Naive thymus-derived CD4-positive, alpha-beta T cell (primary cell): ENCODE measurements at regions not wholly inside any gene's neighbourhood (a gene's known extent, or its start where the extent isn't known, plus 50 kb on each side); places are given as distances from the start of the nearest gene placed in this dataset.

Source experiments
- ATAC-seq: fragments of 150-1000 bp; cut with Tn5 transposase; 2 replicates; pipeline ENCODE4 v1.10.0; 2021; ENCODE audit warnings: mild to moderate bottlenecking, moderate library complexity
- CTCF ChIA-PET: fragments of 350-600 bp; sonication (Branson Sonifier 250); formaldehyde crosslinking; loops from one replicate; lab custom pipeline; 2021; ENCODE audit warnings: antibody characterized with exemption; lab: Charles Lee
- POLR2A ChIA-PET: fragments of 350-600 bp; sonication (Branson Sonifier 250); formaldehyde crosslinking; loops from one replicate; lab custom pipeline; 2021; ENCODE audit warnings: antibody characterized with exemption, inconsistent platforms; lab: Charles Lee
- DNase-seq, 9 donors: peaks; one replicate each; pipeline versions ENCODE4 v3.0.0 to v3.0.0-alpha.2; 2020 to 2022; ENCODE audit warnings: mixed read lengths in 1 of 9
- H3K27ac ChIP-seq: one replicate; pipeline ENCODE4 v1.7.0; 2013; ENCODE audit warnings: mild to moderate bottlenecking, low read depth, low read length, moderate library complexity
- H3K27me3 ChIP-seq, 2 donors: one replicate each; pipeline ENCODE4 v1.7.0; 2013; ENCODE audit warnings: low read length in 2 of 2, mild to moderate bottlenecking in 2 of 2, moderate library complexity in 2 of 2; ENCODE audit not compliant: control insufficient read depth in 2 of 2, insufficient read depth in 2 of 2
- H3K36me3 ChIP-seq, 3 experiments: 1 replicate in 2 of 3; 2 replicates in 1 of 3; pipeline ENCODE4 v1.7.0; 2013; ENCODE audit warnings: low read length in 3 of 3, mild to moderate bottlenecking in 3 of 3, moderate library complexity in 1 of 3; ENCODE audit not compliant: insufficient read depth in 3 of 3, control insufficient read depth in 2 of 3
- H3K4me1 ChIP-seq, 2 donors: one replicate each; pipeline ENCODE4 v1.7.0; 2013; ENCODE audit warnings: low read length in 2 of 2, mild to moderate bottlenecking in 2 of 2, moderate library complexity in 1 of 2; ENCODE audit not compliant: control insufficient read depth in 2 of 2, insufficient read depth in 2 of 2
- H3K4me3 ChIP-seq: 2 replicates; pipeline ENCODE4 v1.7.0; 2013; ENCODE audit warnings: mild to moderate bottlenecking, low read length
- H3K9me3 ChIP-seq, 3 experiments: 1 replicate in 2 of 3; 2 replicates in 1 of 3; pipeline ENCODE4 v1.7.0; 2013; ENCODE audit warnings: low read length in 3 of 3; ENCODE audit not compliant: control insufficient read depth in 2 of 3
- H3K27ac Mint-ChIP-seq, 9 donors: one replicate each; pipeline ENCODE4 v1.8.0; 2020 to 2022; ENCODE audit warnings: mixed read lengths in 9 of 9, mild to moderate bottlenecking in 8 of 9, moderate library complexity in 5 of 9, inconsistent platforms in 2 of 9
- H3K27me3 Mint-ChIP-seq, 5 donors: one replicate each; pipeline ENCODE4 v1.8.0; 2021 to 2022; ENCODE audit warnings: mixed read lengths in 5 of 5, mild to moderate bottlenecking in 1 of 5
- H3K36me3 Mint-ChIP-seq, 5 donors: one replicate each; pipeline ENCODE4 v1.8.0; 2020 to 2022; ENCODE audit warnings: mixed read lengths in 5 of 5, mild to moderate bottlenecking in 3 of 5, inconsistent platforms in 1 of 5
- H3K4me1 Mint-ChIP-seq, 7 donors: one replicate each; pipeline ENCODE4 v1.8.0; 2020 to 2022; ENCODE audit warnings: mixed read lengths in 7 of 7, mild to moderate bottlenecking in 3 of 7, inconsistent platforms in 1 of 7
- H3K4me3 Mint-ChIP-seq, 10 donors: one replicate each; pipeline ENCODE4 v1.8.0; 2020 to 2022; ENCODE audit warnings: mild to moderate bottlenecking in 10 of 10, mixed read lengths in 10 of 10, moderate library complexity in 6 of 10, inconsistent platforms in 2 of 10
- H3K9me3 Mint-ChIP-seq, 11 donors: one replicate each; pipeline ENCODE4 v1.8.0; 2020 to 2022; ENCODE audit warnings: mixed read lengths in 11 of 11, mild to moderate bottlenecking in 4 of 11, inconsistent platforms in 1 of 11, moderate library complexity in 1 of 11
- intact Hi-C, 2 donors: fragments of 100-400 bp; cut with micrococcal nuclease; formaldehyde crosslinking; loops; one replicate each; pipeline ENCODE4 v1.15.1; 2023

- Histone ChIP-seq H3K27ac (no peak overlapping the region), H3K4me1 (peaks cover 0 to 10% of the 10 kb centered on the region in 2 donors), H3K27me3 (no peaks in the 10 kb centered on the region), H3K36me3 (no peaks in the 10 kb centered on the region), H3K9me3 (no peaks in the 10 kb centered on the region), H3K4me3 (no peak overlapping the region)
- DNase-seq (no peak), ATAC-seq (no peak)
- Mint-ChIP-seq H3K4me1 (no peaks in the 10 kb centered on the region), H3K27ac (no peak overlapping the region), H3K36me3 (no peaks in the 10 kb centered on the region), H3K4me3 (no peak overlapping the region), H3K27me3 (no peaks in the 10 kb centered on the region), H3K9me3 (peaks cover 0 to 9% (median 6%) of the 10 kb centered on the region in 11 donors)
- ChIA-PET POLR2A (no interaction called here), CTCF (no interaction called here)
- intact Hi-C loops = no loop called here
These were observed 258.2 kb downstream of the CHRM3 start for GRCh38 chr1:239644604-239645003.

GRCh38 chr1:239647045-239647444, 260.7 kb downstream of the CHRM3 start:
- Histone ChIP-seq H3K27me3 (no peaks in the 10 kb centered on the region), H3K36me3 (no peaks in the 10 kb centered on the region), H3K27ac (no peak overlapping the region), H3K4me3 (no peak overlapping the region), H3K9me3 (no peaks in the 10 kb centered on the region), H3K4me1 (peaks cover 0 to 10% of the 10 kb centered on the region in 2 donors)
- no peaks in the 10 kb centered on the region for H3K36me3 Mint-ChIP-seq
- peaks cover 0 to 2% (median 0%) of the 10 kb centered on the region in 7 donors for H3K4me1 Mint-ChIP-seq
- H3K27me3 Mint-ChIP-seq = no peaks in the 10 kb centered on the region
- POLR2A ChIA-PET = no interaction called here
- H3K27ac Mint-ChIP-seq = no peak overlapping the region
- intact Hi-C loops = no loop called here
- CTCF ChIA-PET = no interaction called here
- no peak overlapping the region for H3K4me3 Mint-ChIP-seq
- H3K9me3 Mint-ChIP-seq = peaks cover 0 to 9% (median 5%) of the 10 kb centered on the region in 11 donors
- DNase-seq (no peak), ATAC-seq (no peak)

GRCh38 chr1:239647964-239648632, 261.7 kb downstream of the CHRM3 start:
- H3K27me3 ChIP-seq = no peaks in the 10 kb centered on the region
- Mint-ChIP-seq H3K36me3 (no peaks in the 10 kb centered on the region), H3K4me3 (no peak overlapping the region), H3K4me1 (peaks cover 0 to 3% (median 0%) of the 10 kb centered on the region in 7 donors), H3K9me3 (peaks cover 0 to 4% (median 3%) of the 10 kb centered on the region in 11 donors), H3K27me3 (no peaks in the 10 kb centered on the region), H3K27ac (no peak overlapping the region)
- no peaks in the 10 kb centered on the region for H3K36me3 ChIP-seq
- intact Hi-C loops = no loop called here
- ATAC-seq (no peak), DNase-seq (peak in 1 of 9 donors; percentile 5)
- no peak overlapping the region for H3K4me3 ChIP-seq
- CTCF ChIA-PET = no interaction called here
- H3K27ac ChIP-seq = no peak overlapping the region
- H3K4me1 ChIP-seq = peaks cover 0 to 10% of the 10 kb centered on the region in 2 donors
- POLR2A ChIA-PET = interaction anchor here (0.8 kb wide), 1 partner anchor 94 kb away, joined by 4 read pairs; no protein-coding TSS in a partner anchor
- no peaks in the 10 kb centered on the region for H3K9me3 ChIP-seq

GRCh38 chr1:239655023-239655422, 268.7 kb downstream of the CHRM3 start:
- DNase-seq (no peak), ATAC-seq (no peak)
- Histone ChIP-seq H3K36me3 (no peaks in the 10 kb centered on the region), H3K9me3 (no peaks in the 10 kb centered on the region), H3K4me3 (no peak overlapping the region), H3K4me1 (no peaks in the 10 kb centered on the region), H3K27me3 (no peaks in the 10 kb centered on the region), H3K27ac (no peak overlapping the region)
- Mint-ChIP-seq H3K27me3 (peaks cover 0 to 3% (median 0%) of the 10 kb centered on the region in 5 donors), H3K9me3 (peaks cover 0 to 2% (median 0%) of the 10 kb centered on the region in 11 donors), H3K36me3 (peaks cover 0 to 4% (median 0%) of the 10 kb centered on the region in 5 donors), H3K27ac (no peak overlapping the region), H3K4me3 (no peak overlapping the region), H3K4me1 (peaks cover 0 to 4% (median 0%) of the 10 kb centered on the region in 7 donors)
- intact Hi-C loops = no loop called here
- ChIA-PET CTCF (no interaction called here), POLR2A (no interaction called here)

- intact Hi-C loops = no loop called here
- H3K36me3 Mint-ChIP-seq = peaks cover 0 to 4% (median 0%) of the 10 kb centered on the region in 5 donors
- no peaks in the 10 kb centered on the region for H3K9me3 ChIP-seq
These were observed 270.9 kb downstream of the CHRM3 start for GRCh38 chr1:239657291-239657690.

GRCh38 chr1:239662950-239663349, 276.6 kb downstream of the CHRM3 start:
- H3K27me3 ChIP-seq = no peaks in the 10 kb centered on the region
- H3K27ac ChIP-seq = no peak overlapping the region
- H3K4me1 Mint-ChIP-seq = peaks cover 0 to 12% (median 7%) of the 10 kb centered on the region in 7 donors
- peaks cover 0 to 3% (median 0%) of the 10 kb centered on the region in 5 donors for H3K27me3 Mint-ChIP-seq
- peaks cover 0 to 4% (median 0%) of the 10 kb centered on the region in 11 donors for H3K9me3 Mint-ChIP-seq
- H3K36me3 Mint-ChIP-seq = peaks cover 0 to 6% (median 0%) of the 10 kb centered on the region in 5 donors
- no peak overlapping the region for H3K4me3 ChIP-seq
- no peaks in the 10 kb centered on the region for H3K9me3 ChIP-seq
- DNase-seq = no peak
- ChIA-PET CTCF (no interaction called here), POLR2A (no interaction called here)
- intact Hi-C loops = no loop called here
- H3K4me3 Mint-ChIP-seq = no peak overlapping the region
- H3K36me3 ChIP-seq = no peaks in the 10 kb centered on the region
- ATAC-seq = no peak
- no peaks in the 10 kb centered on the region for H3K4me1 ChIP-seq
- peak overlapping the region in 4 of 9 donors; percentile 2 to 45 (median 3) for H3K27ac Mint-ChIP-seq

More at GRCh38 chr1:239657291-239657690, 270.9 kb downstream of the CHRM3 start:
- DNase-seq (no peak), ATAC-seq (no peak)
- no peak overlapping the region for H3K27ac Mint-ChIP-seq
- Histone ChIP-seq H3K27me3 (no peaks in the 10 kb centered on the region), H3K4me3 (no peak overlapping the region), H3K36me3 (no peaks in the 10 kb centered on the region), H3K27ac (no peak overlapping the region), H3K4me1 (no peaks in the 10 kb centered on the region)
- H3K4me1 Mint-ChIP-seq = peaks cover 0 to 4% (median 0%) of the 10 kb centered on the region in 7 donors
- CTCF ChIA-PET = no interaction called here
- H3K4me3 Mint-ChIP-seq = no peak overlapping the region
- POLR2A ChIA-PET = no interaction called here
- peaks cover 0 to 3% (median 0%) of the 10 kb centered on the region in 5 donors for H3K27me3 Mint-ChIP-seq
- H3K9me3 Mint-ChIP-seq = peaks cover 0 to 2% (median 0%) of the 10 kb centered on the region in 11 donors

- intact Hi-C loops = no loop called here
- Mint-ChIP-seq H3K36me3 (peaks cover 0 to 4% (median 0%) of the 10 kb centered on the region in 5 donors), H3K27me3 (peaks cover 0 to 9% (median 0%) of the 10 kb centered on the region in 5 donors), H3K9me3 (peaks cover 0 to 5% (median 0%) of the 10 kb centered on the region in 11 donors), H3K4me1 (peaks cover 0 to 5% (median 0%) of the 10 kb centered on the region in 7 donors), H3K27ac (peak overlapping the region in 1 of 9 donors; percentile 31), H3K4me3 (no peak overlapping the region)
- Histone ChIP-seq H3K4me3 (no peak overlapping the region), H3K4me1 (no peaks in the 10 kb centered on the region), H3K9me3 (no peaks in the 10 kb centered on the region), H3K27me3 (no peaks in the 10 kb centered on the region), H3K27ac (no peak overlapping the region), H3K36me3 (no peaks in the 10 kb centered on the region)
- DNase-seq (no peak), ATAC-seq (no peak)
- ChIA-PET POLR2A (no interaction called here), CTCF (no interaction called here)
These were observed 285.9 kb downstream of the CHRM3 start for GRCh38 chr1:239672256-239672655.
